Esophagus muscularis mucosa (tissue), 4 donors: ENCODE measurements at regions not wholly inside any gene's neighbourhood (a gene's known extent, or its start where the extent isn't known, plus 50 kb on each side); places are given as distances from the start of the nearest gene placed in this dataset.

Experiments
- DNase-seq: peaks from one replicate; pipeline ENCODE4 v3.0.0-alpha.2; 2017; ENCODE audit errors: extremely low spot score
- H3K27ac ChIP-seq, 4 donors: fragments of 200-600 bp; sonication (generic); replicated peaks in 1 of 4; 1 replicate in 3 of 4; 2 replicates in 1 of 4; pipeline ENCODE4 v1.5.1; 2016 to 2019; ENCODE audit warnings: mild to moderate bottlenecking in 1 of 4
- H3K27me3 ChIP-seq, 4 donors: fragments of 200-600 bp; sonication (generic); one replicate each; pipeline versions ENCODE4 v1.5.1 to v1.6.0; 2016 to 2019
- H3K36me3 ChIP-seq, 4 donors: fragments of 200-600 bp; sonication (generic); one replicate each; pipeline ENCODE4 v1.5.1; 2016 to 2019
- H3K4me1 ChIP-seq, 4 donors: fragments of 200-600 bp; sonication (generic); one replicate each; pipeline ENCODE4 v1.5.1; 2016 to 2019
- H3K4me3 ChIP-seq, 4 donors: fragments of 200-600 bp; sonication (generic); 1 replicate in 2 of 4; 2 replicates in 2 of 4; pipeline ENCODE4 v1.5.1; 2016 to 2019; ENCODE audit warnings: mild to moderate bottlenecking in 4 of 4, moderate library complexity in 1 of 4
- H3K9me3 ChIP-seq, 4 donors: fragments of 200-600 bp; sonication (generic); 1 replicate in 3 of 4; 2 replicates in 1 of 4; pipeline ENCODE4 v1.5.1; 2016 to 2019
- CTCF ChIP-seq, 3 experiments: fragments of 200-600 bp in 2 of 3; fragments of 450-650 bp in 1 of 3; sonication (generic) in 2 of 3; IDR thresholded peaks; one replicate each; pipeline ENCODE4 v1.5.1; 2017 to 2019; ENCODE audit warnings: antibody characterized with exemption in 3 of 3, mild to moderate bottlenecking in 2 of 3, moderate library complexity in 1 of 3
- EP300 ChIP-seq: sonication (generic); formaldehyde crosslinking; IDR thresholded peaks from one replicate; pipeline ENCODE4 v1.6.1; 2017; ENCODE audit warnings: antibody characterized with exemption
- POLR2A ChIP-seq: fragments of 450-650 bp; IDR thresholded peaks from one replicate; pipeline ENCODE4 v1.6.1; 2017; ENCODE audit warnings: antibody characterized with exemption, moderate library complexity, mild to moderate bottlenecking, low read depth
- POLR2AphosphoS5 ChIP-seq, 2 donors: sonication (generic); formaldehyde crosslinking; IDR thresholded peaks; one replicate each; pipeline ENCODE4 v1.6.1; 2017; ENCODE audit warnings: antibody characterized with exemption in 2 of 2
- WGBS: methylation state at CpG from one replicate; pipeline ENCODE4 v1.1.5; 2018; 5-methylcytosine and 5-hydroxymethylcytosine counted together
- intact Hi-C: fragments of 100-400 bp; cut with DNase I; formaldehyde crosslinking; loops from one replicate; pipeline ENCODE4 v1.15.1; 2023

GRCh38 chr6:130598021-130598989 is 228.9 kb upstream of the SMLR1 start:
- H3K4me3 ChIP-seq, result no peak overlapping the region
- DNase-seq, result no peak
- H3K36me3 ChIP-seq, result no peaks in the 10 kb centered on the region
- no peaks in the 10 kb centered on the region for H3K4me1 ChIP-seq
- H3K27ac ChIP-seq, result no peak overlapping the region
- no peaks in the 10 kb centered on the region for H3K27me3 ChIP-seq
- no peaks in the 10 kb centered on the region for H3K9me3 ChIP-seq
- 83% methylated on average over 2 of the region's 2 CpGs for WGBS
- TF ChIP-seq POLR2AphosphoS5 (IDR thresholded peaks at IDR 0.05), result no peak
- no peak for TF ChIP-seq CTCF (IDR thresholded peaks at IDR 0.05)
- no peak for TF ChIP-seq POLR2A
- intact Hi-C loops, result no loop called here

GRCh38 chr6:130600880-130601341 is 226.3 kb upstream of the SMLR1 start:
- H3K27me3 ChIP-seq, result no peaks in the 10 kb centered on the region
- intact Hi-C loops, result no loop called here
- H3K4me3 ChIP-seq, result no peak overlapping the region
- H3K36me3 ChIP-seq, result no peaks in the 10 kb centered on the region
- WGBS, result 94% methylated on average over 2 of the region's 2 CpGs
- no peak for DNase-seq
- no peaks in the 10 kb centered on the region for H3K9me3 ChIP-seq
- TF ChIP-seq POLR2A (no peak), POLR2AphosphoS5 (IDR thresholded peaks at IDR 0.05) (no peak), CTCF (IDR thresholded peaks at IDR 0.05) (no peak), EP300 (no peak)
- no peak overlapping the region for H3K27ac ChIP-seq
- no peaks in the 10 kb centered on the region for H3K4me1 ChIP-seq

- Histone ChIP-seq H3K4me1 (no peaks in the 10 kb centered on the region), H3K27ac (no peak overlapping the region), H3K36me3 (no peaks in the 10 kb centered on the region), H3K9me3 (no peaks in the 10 kb centered on the region), H3K27me3 (no peaks in the 10 kb centered on the region), H3K4me3 (no peak overlapping the region)
- no peak for DNase-seq
- TF ChIP-seq POLR2A (no peak), POLR2AphosphoS5 (IDR thresholded peaks at IDR 0.05) (no peak), EP300 (no peak), CTCF (IDR thresholded peaks at IDR 0.05) (no peak)
- 64% methylated on average over 8 of the region's 8 CpGs for WGBS
- intact Hi-C loops, result no loop called here
These were observed 224.9 kb upstream of the SMLR1 start for GRCh38 chr6:130602151-130602770.

DNA sequence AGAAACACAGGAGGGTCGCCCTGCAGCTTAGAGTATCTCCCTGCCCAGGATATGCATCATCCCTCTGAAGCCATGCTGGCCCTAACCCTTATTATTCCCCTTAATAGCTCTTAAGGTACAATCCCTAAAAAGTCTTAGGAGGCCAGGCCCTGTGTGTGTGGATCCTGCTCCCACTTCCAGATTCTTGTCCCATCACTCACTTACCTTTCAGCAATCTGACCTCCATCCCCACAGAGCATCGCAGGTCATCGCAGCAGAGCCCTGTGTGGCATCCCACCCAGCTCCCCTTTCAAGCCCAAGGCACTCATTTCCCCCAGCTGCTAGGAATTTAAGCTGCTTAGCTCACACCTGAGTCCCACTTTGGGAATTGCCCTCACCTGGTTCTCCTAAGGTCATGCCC is 223.8 kb upstream of the SMLR1 start:
- no peak overlapping the region for H3K27ac ChIP-seq
- TF ChIP-seq EP300 (no peak), POLR2A (no peak), CTCF (IDR thresholded peaks at IDR 0.05) (no peak), POLR2AphosphoS5 (IDR thresholded peaks at IDR 0.05) (no peak)
- intact Hi-C loops, result no loop called here
- H3K9me3 ChIP-seq, result no peaks in the 10 kb centered on the region
- 96% methylated on average over 3 of the region's 3 CpGs for WGBS
- H3K27me3 ChIP-seq, result no peaks in the 10 kb centered on the region
- no peak overlapping the region for H3K4me3 ChIP-seq
- no peaks in the 10 kb centered on the region for H3K36me3 ChIP-seq
- no peaks in the 10 kb centered on the region for H3K4me1 ChIP-seq
- DNase-seq, result no peak
